GM12801 (cell line): ENCODE measurements at regions not wholly inside any gene's neighbourhood (a gene's known extent, or its start where the extent isn't known, plus 50 kb on each side); places are given as distances from the start of the nearest gene placed in this dataset.

Experiments
- CTCF ChIP-seq: IDR thresholded peaks from one replicate; pipeline ENCODE4 v1.5.1; 2011; ENCODE audit warnings: control low read depth; ENCODE audit not compliant: insufficient read length; ENCODE audit errors: extremely low read depth

- no peak for TF ChIP-seq CTCF
These were observed 446.3 kb upstream of the NECTIN3 start for GRCh38 chr3:110625201-110625747.

GRCh38 chr3:110628650-110629301 lies 442.8 kb upstream of the NECTIN3 start:
- TF ChIP-seq CTCF, result no peak

GRCh38 chr3:110629917-110630316 lies 441.7 kb upstream of the NECTIN3 start:
- no peak for TF ChIP-seq CTCF

GRCh38 chr3:110644203-110644602 lies 427.4 kb upstream of the NECTIN3 start:
- no peak for TF ChIP-seq CTCF

GRCh38 chr3:110646055-110646454 lies 425.6 kb upstream of the NECTIN3 start:
- no peak for TF ChIP-seq CTCF

- no peak for TF ChIP-seq CTCF
These were observed 425.1 kb upstream of the NECTIN3 start for GRCh38 chr3:110646496-110646895.

- no peak for TF ChIP-seq CTCF
These were observed 424.0 kb upstream of the NECTIN3 start for GRCh38 chr3:110647586-110647985.
